ENCODE measurements at regions not wholly inside any gene's neighbourhood (a gene's known extent, or its start where the extent isn't known, plus 50 kb on each side); places are given as distances from the start of the nearest gene placed in this dataset.

- no peak for FAIRE-seq
These were observed 365.8 kb upstream of the CCDC196 start for GRCh38 chr14:66120402-66120801.

DNA sequence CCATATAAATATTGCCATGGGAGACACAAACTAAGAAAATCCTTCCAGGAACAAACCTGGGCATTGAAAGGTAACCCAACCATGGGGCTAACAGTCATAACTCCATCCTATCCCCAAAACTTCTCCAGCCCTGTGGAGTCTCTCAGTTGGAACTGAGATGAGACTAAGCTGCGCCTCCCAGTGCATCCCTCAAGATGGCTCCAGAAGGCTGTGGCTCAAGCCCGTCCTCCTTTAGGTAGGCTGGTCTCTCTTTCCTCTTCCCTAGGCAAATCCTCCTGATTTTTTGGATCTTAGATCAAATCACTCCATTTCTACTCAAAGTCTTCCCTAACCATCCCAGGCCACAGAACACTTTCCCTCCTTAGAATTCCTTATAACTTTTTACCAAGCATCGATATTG lies 364.3 kb upstream of the CCDC196 start:
- no peak for FAIRE-seq

- FAIRE-seq, result no peak
These were observed 356.9 kb upstream of the CCDC196 start for GRCh38 chr14:66129224-66129623.

- no peak for FAIRE-seq
These were observed 355.1 kb upstream of the CCDC196 start for GRCh38 chr14:66131111-66131510.

GRCh38 chr14:66133666-66134065 lies 352.5 kb upstream of the CCDC196 start:
- FAIRE-seq, result no peak

DNA sequence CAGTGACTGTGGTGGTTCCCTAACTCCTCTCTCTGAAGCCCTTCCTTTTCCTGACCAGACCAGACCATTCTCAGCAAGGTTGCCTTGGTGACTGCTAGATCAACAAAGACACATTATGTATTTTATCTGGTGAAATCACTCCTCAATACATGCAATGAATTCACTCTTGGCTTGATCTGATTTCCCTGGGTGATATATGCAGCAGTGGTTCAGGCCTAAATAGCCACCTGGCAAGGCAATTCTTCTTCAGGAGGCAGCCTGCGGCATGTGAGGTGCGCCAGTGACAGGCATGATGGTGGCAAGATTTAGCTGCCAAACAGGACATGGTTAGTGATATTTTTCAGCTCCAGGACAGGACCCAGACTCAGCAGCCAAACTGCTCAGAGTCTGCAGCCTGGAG lies 350.3 kb upstream of the CCDC196 start:
- no peak for FAIRE-seq

DNA sequence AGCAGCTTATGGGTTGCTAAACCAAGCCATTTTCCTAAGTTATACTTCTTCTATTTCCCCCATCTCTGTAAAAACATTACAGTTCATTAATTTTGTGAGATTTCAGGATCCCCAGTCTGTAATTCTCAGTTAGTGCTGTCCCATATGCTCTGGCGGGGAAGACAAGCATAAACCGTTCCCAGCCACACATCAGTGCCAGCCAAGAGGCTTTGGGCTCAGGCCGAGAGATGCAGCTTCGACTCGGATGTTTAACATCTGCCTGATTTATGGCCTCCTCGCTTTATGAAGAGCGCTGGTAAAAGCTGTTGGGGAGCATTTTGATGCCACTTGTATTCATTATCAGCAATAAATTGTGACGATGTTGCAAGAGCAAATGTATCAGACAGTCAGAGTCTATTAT lies 349.1 kb upstream of the CCDC196 start:
- FAIRE-seq, result no peak

DNA sequence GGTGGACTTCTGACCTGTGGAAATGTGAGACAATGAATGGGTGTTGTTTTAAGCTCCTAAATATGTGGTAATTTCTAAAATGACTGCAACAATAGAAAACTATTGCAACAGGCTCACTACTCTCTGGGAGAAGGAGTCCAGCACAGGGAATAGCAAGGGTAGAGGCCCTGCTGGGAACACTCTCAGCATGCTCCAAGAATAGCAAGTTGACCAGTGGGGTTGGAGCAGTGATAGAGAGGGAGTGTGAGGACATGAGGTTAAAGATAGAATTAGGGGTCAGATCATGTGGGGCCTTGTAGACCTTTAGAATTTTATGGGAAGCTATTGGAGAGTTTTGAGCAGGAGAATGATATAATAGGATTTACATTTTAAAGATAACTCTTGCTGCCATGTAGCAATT lies 346.7 kb upstream of the CCDC196 start:
- no peak for FAIRE-seq

DNA sequence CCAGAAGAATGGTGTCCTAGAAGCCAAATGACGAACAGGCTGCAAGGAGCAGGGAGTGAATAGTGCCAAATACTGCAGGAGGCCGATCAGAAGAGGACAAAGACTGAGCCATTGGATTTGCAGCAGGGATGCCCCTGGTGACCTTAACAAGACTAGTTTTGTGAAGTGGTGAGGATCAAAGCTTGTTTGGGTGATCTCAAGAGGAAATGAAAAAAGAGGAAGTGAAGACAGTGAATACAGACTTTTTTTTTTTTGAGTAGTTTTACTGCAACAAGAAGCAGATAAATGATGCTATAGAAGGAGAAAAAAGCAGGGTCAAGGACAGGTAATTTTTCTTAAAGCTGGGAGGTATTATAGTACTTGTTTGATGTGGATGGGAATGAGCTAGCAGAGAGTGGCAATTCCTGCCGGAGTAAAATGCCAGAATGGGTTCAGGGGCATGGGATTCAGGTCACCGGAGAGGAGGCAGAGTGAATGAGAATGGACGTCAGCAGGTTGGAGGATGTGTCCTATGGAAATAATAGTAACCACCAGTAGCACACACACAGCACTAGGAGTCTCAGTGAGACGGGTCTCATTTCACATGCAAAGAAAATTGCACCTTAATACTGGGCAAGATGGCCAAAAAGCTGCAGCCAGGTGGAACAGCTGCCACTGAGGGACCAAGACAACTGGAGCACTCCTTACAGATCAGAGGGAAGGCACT lies 345.8 kb upstream of the CCDC196 start:
- FAIRE-seq, result no peak

DNA sequence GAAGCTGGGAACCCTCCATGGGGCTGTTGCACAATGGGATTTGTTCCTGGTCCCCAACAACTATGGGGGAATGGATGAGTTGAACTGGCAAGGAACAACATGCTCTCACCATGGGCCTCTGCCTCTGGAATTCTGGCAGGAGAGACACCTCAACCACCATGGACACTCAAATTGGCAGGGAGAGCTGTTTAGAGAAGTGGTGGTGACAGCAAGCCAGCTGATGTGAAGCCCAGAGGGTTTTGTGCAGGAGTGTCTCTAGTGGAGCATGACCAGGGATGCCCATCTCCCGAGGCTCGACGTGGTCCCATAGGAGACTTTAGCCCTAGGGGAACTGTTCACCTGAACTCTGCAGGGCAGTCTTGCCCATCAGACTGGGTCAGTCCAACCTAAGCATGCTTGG lies 345.2 kb upstream of the CCDC196 start:
- no peak for FAIRE-seq

DNA sequence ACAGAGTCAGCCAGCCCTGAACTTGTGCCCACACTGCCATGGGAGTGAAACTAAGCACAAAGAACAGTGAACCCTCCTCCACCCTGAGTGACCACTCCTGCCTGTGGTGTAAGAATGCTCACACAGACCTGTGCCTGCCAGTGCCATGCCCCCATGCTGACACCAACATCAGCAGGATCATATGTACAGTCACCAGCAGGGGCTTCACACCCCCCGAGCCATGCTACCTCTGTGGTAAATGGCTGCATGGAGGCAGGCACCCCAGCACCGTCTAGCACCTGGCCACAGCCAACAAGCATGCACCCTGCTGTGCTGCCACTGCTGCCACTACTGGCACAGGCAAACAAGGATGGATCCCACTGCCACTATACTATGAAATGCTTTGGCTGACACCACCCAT lies 344.4 kb upstream of the CCDC196 start:
- FAIRE-seq, result no peak

GRCh38 chr14:66143387-66144112 lies 342.6 kb upstream of the CCDC196 start:
- FAIRE-seq, result no peak

GRCh38 chr14:66152302-66152701 lies 333.9 kb upstream of the CCDC196 start:
- FAIRE-seq, result no peak

GRCh38 chr14:66152747-66153146 lies 333.4 kb upstream of the CCDC196 start:
- peak; percentile 75 for FAIRE-seq

- no peak for FAIRE-seq
These were observed 323.1 kb upstream of the CCDC196 start for GRCh38 chr14:66163023-66163422.

DNA sequence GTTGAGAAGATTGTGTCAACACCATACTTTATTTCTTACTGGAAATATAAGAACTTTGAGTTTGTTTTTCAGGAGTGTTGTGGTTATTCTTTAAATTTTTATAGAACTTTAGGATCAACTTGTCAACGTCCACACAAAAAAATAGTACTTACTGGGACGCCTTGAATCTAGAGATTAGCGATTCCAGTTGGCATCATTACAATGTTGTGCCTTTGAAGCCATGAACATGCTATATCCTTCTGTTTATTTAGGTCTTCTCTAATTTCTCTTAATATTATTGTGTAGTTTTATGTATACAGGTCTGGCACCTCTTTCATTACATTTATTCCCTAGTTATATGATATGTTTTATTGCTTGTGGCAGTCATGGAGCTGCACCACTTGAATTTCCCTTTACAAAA lies 320.8 kb upstream of the CCDC196 start:
- FAIRE-seq, result no peak

DNA sequence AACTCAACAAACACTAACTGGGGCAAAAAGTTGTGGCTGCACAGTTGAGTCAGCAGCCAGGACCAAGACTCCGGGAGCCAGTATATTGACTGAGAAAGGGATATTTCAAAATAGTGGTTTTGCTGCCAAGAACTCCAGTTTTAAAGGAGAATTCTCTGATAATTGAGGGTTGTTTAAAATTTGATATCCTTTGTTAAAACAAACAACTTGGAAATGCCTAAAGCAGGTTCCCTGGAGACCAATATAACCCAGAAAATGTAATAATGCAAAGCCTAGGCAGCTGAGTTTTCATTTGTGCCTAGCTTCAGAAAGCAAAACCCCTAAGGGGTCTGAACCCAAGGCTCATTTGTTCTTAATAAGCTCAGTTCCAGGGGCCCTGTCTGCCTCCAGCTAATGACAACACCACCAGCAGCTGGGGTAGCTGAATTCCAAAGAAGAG lies 311.7 kb upstream of the CCDC196 start:
- FAIRE-seq, result no peak

GRCh38 chr14:66177935-66178334 lies 308.2 kb upstream of the CCDC196 start:
- FAIRE-seq, result no peak

GRCh38 chr14:66196670-66197069 lies 289.5 kb upstream of the CCDC196 start:
- FAIRE-seq, result no peak

DNA sequence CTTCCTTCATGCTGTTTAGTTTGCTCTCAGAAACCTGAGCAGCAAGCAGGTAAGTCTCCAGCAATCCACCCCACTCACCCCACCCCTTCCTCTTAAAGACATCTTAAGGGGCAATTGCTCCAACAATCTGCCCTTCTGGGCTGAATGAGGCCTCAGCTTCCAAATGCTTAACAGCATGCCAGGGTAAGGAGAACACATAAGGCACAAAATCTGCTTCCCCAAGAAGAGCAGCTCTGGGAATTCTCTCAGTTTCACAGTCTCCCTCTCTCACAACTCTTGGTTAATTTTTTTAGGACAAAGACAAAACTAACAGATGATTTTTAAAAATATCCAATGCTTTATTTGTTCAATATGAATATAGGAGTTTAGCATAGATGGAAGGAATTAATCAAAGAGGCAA lies 288.9 kb upstream of the CCDC196 start:
- no peak for FAIRE-seq

DNA sequence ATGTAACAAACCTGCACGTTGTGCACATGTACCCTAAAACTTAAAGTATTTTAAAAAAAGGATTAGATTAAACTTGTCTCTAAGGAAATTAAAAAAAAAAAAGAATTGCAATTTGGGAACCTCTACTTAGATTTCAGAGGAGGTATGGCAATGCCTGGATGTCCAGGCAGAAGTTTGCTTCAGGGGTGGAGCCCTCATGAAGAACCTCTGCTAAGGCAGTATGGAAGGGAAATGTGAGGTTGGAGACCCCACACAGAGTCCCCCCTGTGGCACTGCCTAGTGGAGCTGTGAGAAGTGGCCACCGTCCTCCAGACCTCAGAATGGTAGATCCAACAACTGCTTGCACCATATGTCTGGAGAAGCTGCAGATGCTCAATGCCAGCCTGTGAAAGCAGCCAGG lies 279.6 kb upstream of the CCDC196 start:
- no peak for FAIRE-seq

- FAIRE-seq, result no peak
These were observed 269.4 kb upstream of the CCDC196 start for GRCh38 chr14:66216763-66217162.

DNA sequence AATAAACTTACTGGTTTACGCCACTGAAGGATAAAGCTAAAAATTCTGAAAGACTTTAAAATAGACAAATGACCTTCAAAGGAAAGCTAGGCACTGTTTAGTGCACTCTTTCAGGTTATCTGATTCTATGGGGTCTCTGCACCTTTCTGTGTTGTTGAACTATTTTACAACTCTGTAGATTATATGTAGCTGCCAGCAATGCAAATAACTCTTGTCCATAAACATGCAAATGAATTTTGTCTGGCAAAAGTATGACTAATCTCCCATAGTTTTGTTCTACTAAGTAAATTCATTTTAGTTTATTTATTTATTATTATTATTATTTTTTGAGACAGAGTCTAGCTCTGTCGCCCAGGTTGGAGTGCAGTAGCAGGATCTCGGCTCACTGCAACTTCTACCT lies 266.3 kb upstream of the CCDC196 start:
- FAIRE-seq, result no peak

GRCh38 chr14:66224492-66225178 lies 261.5 kb upstream of the CCDC196 start:
- FAIRE-seq, result no peak

All from endometrium (tissue), 2 donors.